Activated B cell treated with CpG ODN at 0.5 μM for 24 hours (primary cell): ENCODE measurements at regions not wholly inside any gene's neighbourhood (a gene's known extent, or its start where the extent isn't known, plus 50 kb on each side); places are given as distances from the start of the nearest gene placed in this dataset.

Experiments used
- ATAC-seq: fragments of 200-7000 bp; cut with Tn5 transposase; one replicate; pipeline ENCODE4 v1.10.0; 2021; ENCODE audit warnings: low read depth, mild to moderate bottlenecking, moderate library complexity
- CTCF ChIA-PET: fragments of 350-600 bp; sonication (Branson Sonifier 250); formaldehyde crosslinking; loops from one replicate; lab custom pipeline; 2021; ENCODE audit warnings: antibody characterized with exemption; lab: Charles Lee
- POLR2A ChIA-PET: fragments of 350-600 bp; sonication (Branson Sonifier 250); formaldehyde crosslinking; loops from one replicate; lab custom pipeline; 2021; ENCODE audit warnings: antibody characterized with exemption; lab: Charles Lee
- DNase-seq: peaks from one replicate; pipeline ENCODE4 v3.0.0; 2022
- H3K27ac Mint-ChIP-seq: one replicate; pipeline ENCODE4 v1.8.0; 2020; ENCODE audit warnings: mixed read lengths
- H3K27me3 Mint-ChIP-seq: one replicate; pipeline ENCODE4 v1.8.0; 2021; ENCODE audit warnings: mixed read lengths
- H3K36me3 Mint-ChIP-seq: one replicate; pipeline ENCODE4 v1.8.0; 2021; ENCODE audit warnings: low read depth, mixed read lengths
- H3K4me1 Mint-ChIP-seq: one replicate; pipeline ENCODE4 v1.8.0; 2021; ENCODE audit warnings: mixed read lengths
- H3K4me3 Mint-ChIP-seq: one replicate; pipeline ENCODE4 v1.8.0; 2020; ENCODE audit warnings: mild to moderate bottlenecking, mixed read lengths
- H3K9me3 Mint-ChIP-seq: one replicate; pipeline ENCODE4 v1.8.0; 2020; ENCODE audit warnings: mixed read lengths
- intact Hi-C: fragments of 100-400 bp; cut with micrococcal nuclease; formaldehyde crosslinking; loops from one replicate; pipeline ENCODE4 v1.15.1; 2024
- TF ChIP-seq, protein P1 (sequence below): fragments of 200-600 bp; IDR thresholded peaks from one replicate; pipeline ENCODE4 v1.8.0; 2022; ENCODE audit warnings: antibody characterized with exemption, mild to moderate bottlenecking

DNA sequence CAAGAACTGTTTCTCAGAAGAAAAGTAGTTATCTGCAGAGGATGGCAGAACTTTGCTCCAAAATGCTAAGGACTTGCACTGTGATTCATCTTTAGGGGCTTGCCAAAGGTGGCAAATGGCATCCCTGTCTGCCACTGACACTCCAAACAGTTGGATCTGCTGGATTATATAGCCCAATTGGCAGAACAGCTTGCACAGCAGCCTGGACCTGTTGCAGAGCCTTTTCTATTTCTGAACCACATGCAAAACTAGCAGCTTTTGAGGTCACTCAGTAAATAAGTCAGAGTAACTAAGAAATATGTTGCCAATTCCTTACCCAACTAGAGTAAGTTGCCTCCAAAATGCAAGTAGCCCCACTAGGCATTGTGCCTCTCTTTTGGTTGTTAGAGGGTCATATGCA lies 397.5 kb upstream of the NOVA1 start:
- no peaks in the 10 kb centered on the region for H3K36me3 Mint-ChIP-seq
- H3K27me3 Mint-ChIP-seq = no peaks in the 10 kb centered on the region
- no peaks in the 10 kb centered on the region for H3K4me1 Mint-ChIP-seq
- no peak overlapping the region for H3K27ac Mint-ChIP-seq
- TF ChIP-seq, protein P1, sequence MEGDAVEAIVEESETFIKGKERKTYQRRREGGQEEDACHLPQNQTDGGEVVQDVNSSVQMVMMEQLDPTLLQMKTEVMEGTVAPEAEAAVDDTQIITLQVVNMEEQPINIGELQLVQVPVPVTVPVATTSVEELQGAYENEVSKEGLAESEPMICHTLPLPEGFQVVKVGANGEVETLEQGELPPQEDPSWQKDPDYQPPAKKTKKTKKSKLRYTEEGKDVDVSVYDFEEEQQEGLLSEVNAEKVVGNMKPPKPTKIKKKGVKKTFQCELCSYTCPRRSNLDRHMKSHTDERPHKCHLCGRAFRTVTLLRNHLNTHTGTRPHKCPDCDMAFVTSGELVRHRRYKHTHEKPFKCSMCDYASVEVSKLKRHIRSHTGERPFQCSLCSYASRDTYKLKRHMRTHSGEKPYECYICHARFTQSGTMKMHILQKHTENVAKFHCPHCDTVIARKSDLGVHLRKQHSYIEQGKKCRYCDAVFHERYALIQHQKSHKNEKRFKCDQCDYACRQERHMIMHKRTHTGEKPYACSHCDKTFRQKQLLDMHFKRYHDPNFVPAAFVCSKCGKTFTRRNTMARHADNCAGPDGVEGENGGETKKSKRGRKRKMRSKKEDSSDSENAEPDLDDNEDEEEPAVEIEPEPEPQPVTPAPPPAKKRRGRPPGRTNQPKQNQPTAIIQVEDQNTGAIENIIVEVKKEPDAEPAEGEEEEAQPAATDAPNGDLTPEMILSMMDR = no peak
- intact Hi-C loops = no loop called here
- ATAC-seq (no peak), DNase-seq (no peak)
- ChIA-PET POLR2A (no interaction called here), CTCF (no interaction called here)
- H3K4me3 Mint-ChIP-seq = no peak overlapping the region
- no peaks in the 10 kb centered on the region for H3K9me3 Mint-ChIP-seq

DNA sequence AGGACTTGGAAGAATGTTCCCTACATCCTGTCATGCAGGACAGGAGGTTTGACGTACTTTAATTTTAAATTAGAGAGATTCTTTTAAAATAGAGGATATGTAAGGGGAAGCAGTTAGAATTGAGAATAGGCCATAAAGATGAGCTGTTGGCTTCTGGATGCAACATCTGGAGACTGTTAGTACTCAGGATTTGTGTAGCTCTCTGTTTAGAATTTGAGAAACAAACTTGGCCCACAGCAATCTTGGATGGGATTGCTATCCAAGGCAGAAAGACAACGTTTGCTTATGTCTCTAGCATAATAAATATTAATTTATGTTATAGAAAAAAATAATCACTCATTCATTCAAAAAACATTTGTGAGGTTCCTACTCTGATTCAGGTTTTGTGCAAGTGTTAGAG lies 398.4 kb upstream of the NOVA1 start:
- Mint-ChIP-seq H3K27me3 (no peaks in the 10 kb centered on the region), H3K9me3 (no peaks in the 10 kb centered on the region), H3K4me3 (no peak overlapping the region), H3K36me3 (no peaks in the 10 kb centered on the region), H3K27ac (no peak overlapping the region), H3K4me1 (no peaks in the 10 kb centered on the region)
- ATAC-seq (no peak), DNase-seq (no peak)
- ChIA-PET POLR2A (no interaction called here), CTCF (no interaction called here)
- TF ChIP-seq, protein P1 = no peak
- intact Hi-C loops = no loop called here

DNA sequence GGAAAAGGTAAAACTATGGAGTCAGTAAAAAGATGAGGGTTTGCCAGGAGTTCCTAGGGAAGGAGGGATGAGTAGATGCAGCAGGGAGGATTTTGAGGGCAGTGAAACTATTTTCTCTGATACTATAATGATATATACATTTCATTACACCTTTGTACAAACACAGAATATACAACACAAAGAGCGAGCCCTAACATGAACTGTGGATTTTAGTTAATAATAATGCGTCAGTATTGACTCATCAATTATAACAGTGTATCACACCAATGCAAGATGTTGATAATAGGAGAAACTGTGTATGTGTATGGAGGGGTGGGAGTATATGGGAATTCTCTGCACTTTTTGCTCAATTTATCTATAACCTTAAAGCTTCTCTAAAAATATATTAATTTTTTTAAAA lies 404.3 kb upstream of the NOVA1 start:
- H3K4me1 Mint-ChIP-seq = no peaks in the 10 kb centered on the region
- H3K4me3 Mint-ChIP-seq = no peak overlapping the region
- no peak overlapping the region for H3K27ac Mint-ChIP-seq
- intact Hi-C loops = no loop called here
- ChIA-PET CTCF (no interaction called here), POLR2A (no interaction called here)
- TF ChIP-seq, protein P1 = no peak
- no peak for DNase-seq
- ATAC-seq = no peak
- no peaks in the 10 kb centered on the region for H3K9me3 Mint-ChIP-seq
- H3K27me3 Mint-ChIP-seq = no peaks in the 10 kb centered on the region
- H3K36me3 Mint-ChIP-seq = no peaks in the 10 kb centered on the region

DNA sequence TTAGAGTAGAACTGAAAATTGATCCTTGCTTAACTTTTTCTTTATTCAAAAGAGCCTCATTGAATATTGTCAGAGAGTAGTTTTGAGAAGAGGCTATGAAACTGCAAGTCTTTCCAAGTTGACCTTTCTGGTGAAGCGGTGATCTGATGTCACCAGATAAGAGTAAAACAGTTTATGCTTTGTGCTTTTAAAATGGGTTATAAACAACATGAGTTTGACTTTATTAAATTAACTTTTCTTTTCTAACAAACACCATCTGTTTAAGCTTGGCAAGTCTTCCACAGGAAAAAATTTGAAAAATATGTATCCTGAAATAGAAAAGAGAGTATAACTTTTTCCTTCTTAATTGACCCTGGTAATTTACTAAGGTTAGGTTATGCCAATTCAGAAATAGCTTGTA lies 408.7 kb upstream of the NOVA1 start:
- ATAC-seq (no peak), DNase-seq (no peak)
- ChIA-PET CTCF (no interaction called here), POLR2A (no interaction called here)
- H3K36me3 Mint-ChIP-seq = no peaks in the 10 kb centered on the region
- H3K27me3 Mint-ChIP-seq = no peaks in the 10 kb centered on the region
- H3K4me1 Mint-ChIP-seq = no peaks in the 10 kb centered on the region
- no peak overlapping the region for H3K27ac Mint-ChIP-seq
- no peak overlapping the region for H3K4me3 Mint-ChIP-seq
- intact Hi-C loops = no loop called here
- TF ChIP-seq, protein P1 = no peak
- peaks cover 4% of the 10 kb centered on the region for H3K9me3 Mint-ChIP-seq

DNA sequence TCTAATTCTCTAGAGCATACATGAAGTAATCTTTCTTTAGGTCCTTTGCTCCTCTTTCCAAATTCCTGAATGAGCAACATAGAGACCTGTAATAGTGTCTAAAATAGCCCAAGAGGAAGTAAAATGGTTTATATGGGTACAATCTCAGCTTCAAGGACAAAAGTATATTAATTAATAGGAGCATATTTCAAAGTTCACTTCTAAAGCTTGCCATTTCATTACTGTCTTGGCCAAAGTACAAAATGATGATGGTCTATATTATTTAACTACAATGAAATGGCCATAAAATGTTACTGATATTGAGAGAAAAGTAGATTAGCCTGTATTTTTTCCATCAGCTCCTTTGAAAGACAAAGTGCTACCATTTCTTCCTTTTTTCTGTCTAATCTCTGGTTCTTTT lies 410.4 kb upstream of the NOVA1 start:
- Mint-ChIP-seq H3K36me3 (no peaks in the 10 kb centered on the region), H3K4me3 (no peak overlapping the region), H3K9me3 (peaks cover 4% of the 10 kb centered on the region), H3K4me1 (no peaks in the 10 kb centered on the region), H3K27me3 (no peaks in the 10 kb centered on the region), H3K27ac (no peak overlapping the region)
- TF ChIP-seq, protein P1 = no peak
- no peak for ATAC-seq
- CTCF ChIA-PET = no interaction called here
- DNase-seq = no peak
- intact Hi-C loops = no loop called here
- POLR2A ChIA-PET = no interaction called here
